Activated CD8-positive, alpha-beta T cell treated with anti-CD3 and anti-CD28 coated beads for 36 hours (primary cell): ENCODE measurements at regions not wholly inside any gene's neighbourhood (a gene's known extent, or its start where the extent isn't known, plus 50 kb on each side); places are given as distances from the start of the nearest gene placed in this dataset.

Source experiments
- ATAC-seq: fragments of 200-7000 bp; cut with Tn5 transposase; one replicate; pipeline ENCODE4 v1.10.0; 2021; ENCODE audit warnings: mild to moderate bottlenecking, moderate library complexity
- CTCF ChIA-PET: fragments of 350-600 bp; sonication (Branson Sonifier 250); formaldehyde crosslinking; loops from one replicate; lab custom pipeline; 2021; ENCODE audit warnings: antibody characterized with exemption; lab: Charles Lee
- POLR2A ChIA-PET: fragments of 350-600 bp; sonication (Branson Sonifier 250); formaldehyde crosslinking; loops from one replicate; lab custom pipeline; 2021; ENCODE audit warnings: antibody characterized with exemption; lab: Charles Lee
- DNase-seq: peaks from one replicate; pipeline ENCODE4 v3.0.0-alpha.2; 2020
- H3K27ac Mint-ChIP-seq: one replicate; pipeline ENCODE4 v1.8.0; 2021; ENCODE audit warnings: mild to moderate bottlenecking, mixed read lengths
- H3K27me3 Mint-ChIP-seq: one replicate; pipeline ENCODE4 v1.8.0; 2021; ENCODE audit warnings: mixed read lengths
- H3K36me3 Mint-ChIP-seq: one replicate; pipeline ENCODE4 v1.8.0; 2021; ENCODE audit warnings: low read depth, mixed read lengths
- H3K4me1 Mint-ChIP-seq: one replicate; pipeline ENCODE4 v1.8.0; 2021; ENCODE audit warnings: low read depth, mixed read lengths
- H3K4me3 Mint-ChIP-seq: one replicate; pipeline ENCODE4 v1.8.0; 2021; ENCODE audit warnings: mild to moderate bottlenecking, moderate library complexity, mixed read lengths
- H3K9me3 Mint-ChIP-seq: one replicate; pipeline ENCODE4 v1.8.0; 2021; ENCODE audit warnings: mixed read lengths
- CTCF ChIP-seq: fragments of 200-600 bp; IDR thresholded peaks from one replicate; pipeline ENCODE4 v1.8.0; 2022; ENCODE audit warnings: antibody characterized with exemption, mild to moderate bottlenecking
- intact Hi-C: fragments of 100-400 bp; cut with micrococcal nuclease; formaldehyde crosslinking; loops from one replicate; pipeline ENCODE4 v1.10.0; 2022

- Mint-ChIP-seq H3K27me3 (peaks cover 3% of the 10 kb centered on the region), H3K4me1 (peaks cover 2% of the 10 kb centered on the region), H3K36me3 (no peaks in the 10 kb centered on the region), H3K27ac (no peak overlapping the region), H3K4me3 (no peak overlapping the region), H3K9me3 (no peaks in the 10 kb centered on the region)
- CTCF ChIA-PET, result no interaction called here
- intact Hi-C loops, result no loop called here
- no peak for TF ChIP-seq CTCF
- POLR2A ChIA-PET, result no interaction called here
- ATAC-seq (no peak), DNase-seq (no peak)
Measured at GRCh38 chr6:1126036-1126435, 185.9 kb upstream of the FOXQ1 start.

- intact Hi-C loops, result no loop called here
- DNase-seq (no peak), ATAC-seq (no peak)
- H3K27ac Mint-ChIP-seq, result no peak overlapping the region
- peaks cover 2% of the 10 kb centered on the region for H3K4me1 Mint-ChIP-seq
- ChIA-PET POLR2A (no interaction called here), CTCF (no interaction called here)
- no peak for TF ChIP-seq CTCF
- no peaks in the 10 kb centered on the region for H3K36me3 Mint-ChIP-seq
- peaks cover 3% of the 10 kb centered on the region for H3K27me3 Mint-ChIP-seq
- H3K9me3 Mint-ChIP-seq, result no peaks in the 10 kb centered on the region
- H3K4me3 Mint-ChIP-seq, result no peak overlapping the region
Measured at GRCh38 chr6:1125297-1125696, 186.6 kb upstream of the FOXQ1 start.

- Mint-ChIP-seq H3K36me3 (no peaks in the 10 kb centered on the region), H3K4me1 (peaks cover 2% of the 10 kb centered on the region), H3K27ac (no peak overlapping the region), H3K9me3 (no peaks in the 10 kb centered on the region), H3K27me3 (peaks cover 3% of the 10 kb centered on the region), H3K4me3 (no peak overlapping the region)
- DNase-seq (no peak), ATAC-seq (no peak)
- POLR2A ChIA-PET, result no interaction called here
- no peak for TF ChIP-seq CTCF
- CTCF ChIA-PET, result no interaction called here
- intact Hi-C loops, result no loop called here
Measured at GRCh38 chr6:1124885-1125284, 187.0 kb upstream of the FOXQ1 start.

- intact Hi-C loops, result no loop called here
- CTCF ChIA-PET, result no interaction called here
- H3K27ac Mint-ChIP-seq, result no peak overlapping the region
- no peak for TF ChIP-seq CTCF
- DNase-seq, result no peak
- H3K4me3 Mint-ChIP-seq, result no peak overlapping the region
- peaks cover 4% of the 10 kb centered on the region for H3K27me3 Mint-ChIP-seq
- POLR2A ChIA-PET, result no interaction called here
- peaks cover 2% of the 10 kb centered on the region for H3K4me1 Mint-ChIP-seq
- ATAC-seq, result no peak
- H3K36me3 Mint-ChIP-seq, result no peaks in the 10 kb centered on the region
- H3K9me3 Mint-ChIP-seq, result no peaks in the 10 kb centered on the region
Measured at GRCh38 chr6:1123386-1124375, 188.2 kb upstream of the FOXQ1 start.

- ChIA-PET POLR2A (no interaction called here), CTCF (no interaction called here)
- ATAC-seq (no peak), DNase-seq (no peak)
- intact Hi-C loops, result no loop called here
- Mint-ChIP-seq H3K4me1 (no peaks in the 10 kb centered on the region), H3K27me3 (peaks cover 4% of the 10 kb centered on the region), H3K27ac (no peak overlapping the region), H3K36me3 (no peaks in the 10 kb centered on the region), H3K4me3 (no peak overlapping the region), H3K9me3 (no peaks in the 10 kb centered on the region)
- no peak for TF ChIP-seq CTCF
Measured at GRCh38 chr6:1122083-1122482, 189.8 kb upstream of the FOXQ1 start.
